ENCODE measurements at regions not wholly inside any gene's neighbourhood (a gene's known extent, or its start where the extent isn't known, plus 50 kb on each side); places are given as distances from the start of the nearest gene placed in this dataset.

DNA sequence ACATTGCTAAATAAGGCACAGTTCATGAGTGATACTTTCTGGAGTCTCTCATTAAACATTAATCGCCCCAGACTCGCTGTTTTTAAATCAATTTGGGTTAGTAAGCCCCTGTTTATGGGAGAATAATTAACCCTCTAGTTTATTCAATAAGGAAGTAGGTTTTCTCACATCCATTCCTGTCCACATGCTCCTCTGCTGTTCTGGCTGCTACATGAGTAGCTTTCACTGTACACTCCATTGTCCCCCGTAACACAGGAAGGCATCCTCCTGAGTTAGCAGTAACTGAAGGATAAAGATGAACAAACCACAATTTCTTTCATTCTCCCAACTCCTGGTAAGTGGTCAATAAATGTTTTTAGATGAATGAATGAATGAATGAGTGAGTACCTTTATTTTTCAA lies 378.5 kb downstream of the DIPK2A start:
- DNase-seq (ENCODE audit: extremely low spot score) = no peak
- POLR2A ChIA-PET = no interaction called here
- CTCF ChIA-PET = no interaction called here
- TF ChIP-seq, protein P1, sequence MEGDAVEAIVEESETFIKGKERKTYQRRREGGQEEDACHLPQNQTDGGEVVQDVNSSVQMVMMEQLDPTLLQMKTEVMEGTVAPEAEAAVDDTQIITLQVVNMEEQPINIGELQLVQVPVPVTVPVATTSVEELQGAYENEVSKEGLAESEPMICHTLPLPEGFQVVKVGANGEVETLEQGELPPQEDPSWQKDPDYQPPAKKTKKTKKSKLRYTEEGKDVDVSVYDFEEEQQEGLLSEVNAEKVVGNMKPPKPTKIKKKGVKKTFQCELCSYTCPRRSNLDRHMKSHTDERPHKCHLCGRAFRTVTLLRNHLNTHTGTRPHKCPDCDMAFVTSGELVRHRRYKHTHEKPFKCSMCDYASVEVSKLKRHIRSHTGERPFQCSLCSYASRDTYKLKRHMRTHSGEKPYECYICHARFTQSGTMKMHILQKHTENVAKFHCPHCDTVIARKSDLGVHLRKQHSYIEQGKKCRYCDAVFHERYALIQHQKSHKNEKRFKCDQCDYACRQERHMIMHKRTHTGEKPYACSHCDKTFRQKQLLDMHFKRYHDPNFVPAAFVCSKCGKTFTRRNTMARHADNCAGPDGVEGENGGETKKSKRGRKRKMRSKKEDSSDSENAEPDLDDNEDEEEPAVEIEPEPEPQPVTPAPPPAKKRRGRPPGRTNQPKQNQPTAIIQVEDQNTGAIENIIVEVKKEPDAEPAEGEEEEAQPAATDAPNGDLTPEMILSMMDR (IDR thresholded peaks at IDR 0.05; ENCODE audit: control extremely low read depth, extremely low read depth, low read depth, missing control alignments) = no peak

DNA sequence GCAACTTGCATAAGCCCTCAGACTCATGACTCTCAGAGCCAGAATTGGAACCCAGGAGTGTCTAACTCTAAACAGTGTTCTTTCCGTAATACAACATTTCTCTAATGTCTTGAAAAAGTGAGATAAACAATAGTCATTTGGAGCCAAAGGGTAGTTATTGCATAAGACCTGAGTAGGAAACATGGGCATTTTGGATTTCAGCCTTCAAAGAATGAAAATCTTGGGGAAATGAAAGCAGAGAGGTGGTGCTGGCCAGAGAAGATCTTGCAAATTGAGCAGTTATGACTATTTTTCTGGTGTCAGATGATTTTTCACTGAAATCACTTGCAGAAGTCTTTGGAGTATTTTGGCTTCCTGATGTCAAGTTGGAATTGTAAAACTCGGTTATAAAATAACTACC lies 379.4 kb downstream of the DIPK2A start:
- ChIA-PET CTCF (no interaction called here), POLR2A (no interaction called here)
- no peak for DNase-seq (ENCODE audit: extremely low spot score)
- TF ChIP-seq, protein P1 (IDR thresholded peaks at IDR 0.05; ENCODE audit: control extremely low read depth, extremely low read depth, low read depth, missing control alignments) = no peak

DNA sequence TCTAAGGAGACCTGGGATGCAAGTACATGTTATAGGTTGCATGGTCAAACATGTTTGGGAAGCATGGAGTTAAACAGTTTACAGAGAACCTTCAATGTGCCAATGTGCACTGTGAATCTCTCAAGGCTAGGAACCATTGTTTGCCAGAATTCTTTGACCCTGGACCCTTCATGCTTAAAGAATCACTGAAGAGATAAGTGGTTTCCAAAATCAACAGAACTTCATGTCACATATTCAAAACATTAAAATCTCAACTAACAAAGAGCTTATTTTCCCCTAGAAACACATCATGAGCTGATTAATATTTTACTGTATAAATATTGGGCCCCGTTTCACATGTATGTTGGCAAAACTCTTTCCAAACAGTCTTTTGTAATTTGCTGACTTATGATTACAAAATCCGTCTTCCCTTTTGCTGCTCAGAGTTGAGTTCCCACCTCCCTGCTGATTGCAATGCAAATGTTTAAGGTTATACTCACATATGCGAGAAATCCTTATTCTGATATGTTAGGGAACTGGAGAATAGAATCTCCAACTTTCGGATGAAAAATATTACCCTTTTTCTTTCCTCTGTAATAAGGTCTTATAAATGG lies 380.2 kb downstream of the DIPK2A start:
- TF ChIP-seq, protein P1 (IDR thresholded peaks at IDR 0.05; ENCODE audit: control extremely low read depth, extremely low read depth, low read depth, missing control alignments) = no peak
- no peak for DNase-seq (ENCODE audit: extremely low spot score)
- ChIA-PET POLR2A (no interaction called here), CTCF (interaction anchor here (1.2 to 1.3 kb wide), 3 partner anchors 10 to 18 kb away, joined by 3 to 4 read pairs (median 3); no protein-coding TSS in a partner anchor)

DNA sequence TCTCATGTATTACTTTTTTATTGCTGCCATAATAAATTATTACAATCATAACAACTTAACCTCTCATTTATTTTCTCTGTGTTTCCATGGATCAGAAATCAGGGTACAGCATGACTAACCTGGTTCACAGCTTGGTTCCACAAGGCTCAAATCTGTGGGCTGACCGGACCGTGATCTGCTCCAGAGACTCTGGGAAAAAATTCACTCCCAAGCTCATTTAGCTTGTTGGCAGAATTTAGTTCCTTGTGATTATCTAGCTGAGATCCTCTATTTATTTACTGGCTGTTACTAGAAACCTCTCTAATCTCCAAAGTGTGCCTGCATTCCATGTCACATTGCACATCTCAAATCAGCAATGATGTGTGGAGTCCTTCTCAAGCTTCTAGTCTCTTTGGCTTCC lies 386.6 kb downstream of the DIPK2A start:
- ChIA-PET POLR2A (no interaction called here), CTCF (interaction anchor here (1.0 to 1.4 kb wide), 2 partner anchors 9 to 11 kb away, joined by 3 read pairs; no protein-coding TSS in a partner anchor)
- TF ChIP-seq, protein P1 (IDR thresholded peaks at IDR 0.05; ENCODE audit: control extremely low read depth, extremely low read depth, low read depth, missing control alignments) = no peak
- no peak for DNase-seq (ENCODE audit: extremely low spot score)

DNA sequence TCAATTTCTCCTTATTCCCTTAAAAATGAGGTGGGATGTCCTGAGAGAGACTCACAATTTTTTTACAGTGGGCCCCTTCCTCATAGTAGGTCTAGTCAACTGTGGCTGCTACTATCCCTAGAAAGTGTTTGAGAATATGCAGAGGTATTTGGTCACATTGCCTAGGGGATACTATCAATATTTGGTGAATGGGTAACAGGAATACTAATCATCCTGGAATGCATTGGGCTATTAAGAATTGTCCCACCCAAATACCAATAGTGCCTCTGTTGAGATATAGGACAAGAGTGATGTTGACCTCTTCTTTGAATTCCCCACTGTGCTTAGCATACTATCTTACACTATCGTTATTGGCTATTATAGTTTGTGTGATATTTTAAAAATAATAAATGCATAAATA lies 389.4 kb downstream of the DIPK2A start:
- POLR2A ChIA-PET = no interaction called here
- CTCF ChIA-PET = no interaction called here
- no peak for DNase-seq (ENCODE audit: extremely low spot score)
- TF ChIP-seq, protein P1 (IDR thresholded peaks at IDR 0.05; ENCODE audit: control extremely low read depth, extremely low read depth, low read depth, missing control alignments) = no peak

DNA sequence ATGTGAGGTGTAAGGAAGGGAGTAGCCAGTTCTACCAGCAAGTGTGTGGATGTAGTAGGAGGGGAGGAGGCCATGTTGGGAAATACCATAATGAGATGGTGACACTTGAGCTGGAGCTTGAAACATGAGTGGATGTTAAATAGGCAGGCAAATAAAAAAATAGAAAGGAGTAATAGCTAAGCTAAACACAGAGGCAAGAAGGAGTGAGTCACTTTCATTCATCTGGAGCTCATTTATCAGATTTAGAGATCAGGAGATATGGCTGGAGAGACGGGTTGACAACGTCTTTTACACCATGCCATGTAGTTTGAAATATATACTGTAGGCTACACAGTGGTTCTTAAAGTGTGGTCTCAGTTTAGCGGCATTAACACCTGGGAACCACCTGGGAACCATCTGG lies 390.5 kb downstream of the DIPK2A start:
- TF ChIP-seq, protein P1 (IDR thresholded peaks at IDR 0.05; ENCODE audit: control extremely low read depth, extremely low read depth, low read depth, missing control alignments) = no peak
- POLR2A ChIA-PET = no interaction called here
- CTCF ChIA-PET = interaction anchor here (1.0 to 1.4 kb wide), 2 partner anchors 10 to 25 kb away, joined by 3 read pairs; no protein-coding TSS in a partner anchor
- no peak for DNase-seq (ENCODE audit: extremely low spot score)

Data from GM10248 (cell line).